A549 (cell line): ENCODE measurements at regions not wholly inside any gene's neighbourhood (a gene's known extent, or its start where the extent isn't known, plus 50 kb on each side); places are given as distances from the start of the nearest gene placed in this dataset.

ENCODE experiments used
- BHLHE40 ChIP-seq: IDR thresholded peaks from 2 replicates; pipeline ENCODE4 v1.6.1; 2012; ENCODE audit warnings: low read depth, low read length, inconsistent platforms
- CTCF ChIP-seq: fragments of >200 bp; sonication (Bioruptor Twin); formaldehyde crosslinking; IDR thresholded peaks from 3 replicates; pipeline ENCODE4 v1.5.1; 2016
- EP300 ChIP-seq, 2 experiments: fragments of >200 bp; sonication (Bioruptor Twin); formaldehyde crosslinking; IDR thresholded peaks; 2 replicates in 1 of 2; 3 replicates in 1 of 2; pipeline ENCODE4 v1.6.1; 2016 to 2017
- JUN ChIP-seq, 2 experiments: fragments of >200 bp; sonication (Bioruptor Twin); formaldehyde crosslinking; IDR thresholded peaks; 2 replicates in 1 of 2; 3 replicates in 1 of 2; pipeline ENCODE4 v1.6.1; 2016 to 2017
- NFE2L2 ChIP-seq: fragments of 150-350 bp; conservative IDR thresholded peaks from 2 replicates; pipeline ENCODE4 v1.6.1; 2014; ENCODE audit warnings: low read length
- POLR2A ChIP-seq: IDR thresholded peaks from 2 replicates; pipeline ENCODE4 v1.6.1; 2012; ENCODE audit warnings: mild to moderate bottlenecking, low read length
- POLR2AphosphoS2 ChIP-seq: conservative IDR thresholded peaks from 2 replicates; pipeline ENCODE4 v1.6.1; 2012; ENCODE audit warnings: low read length, improper control_type of control experiment, inconsistent platforms
- RARB ChIP-seq: fragments of 250-450 bp; sonication (Bioruptor Pico); IDR thresholded peaks from 2 replicates; pipeline ENCODE4 v1.8.0; 2021; ENCODE audit warnings: mild to moderate bottlenecking, moderate library complexity
- RFX5 ChIP-seq: fragments of 450-650 bp; IDR thresholded peaks from 2 replicates; pipeline ENCODE4 v1.7.1; 2014; ENCODE audit warnings: antibody characterized with exemption, mild to moderate bottlenecking, moderate library complexity

GRCh38 chr6:6981681-6982322 is 126.0 kb upstream of the RREB1 start:
- no peak for TF ChIP-seq CTCF
- TF ChIP-seq POLR2A, result no peak
- no peak for TF ChIP-seq RARB (CRISPR knock-in tag)
- TF ChIP-seq POLR2AphosphoS2, result no peak
- no peak for TF ChIP-seq NFE2L2
- TF ChIP-seq JUN (IDR thresholded peaks at IDR 0.05), result no peak
- TF ChIP-seq RFX5, result no peak
- no peak for TF ChIP-seq BHLHE40
- no peak for TF ChIP-seq EP300 (IDR thresholded peaks at IDR 0.05)
